SU-DHL-6 (cell line): ENCODE measurements at regions not wholly inside any gene's neighbourhood (a gene's known extent, or its start where the extent isn't known, plus 50 kb on each side); places are given as distances from the start of the nearest gene placed in this dataset.

Source experiments
- EZH2phosphoT487 ChIP-seq: fragments of 200-600 bp; sonication (generic), shearing (Covaris generic); conservative IDR thresholded peaks from 2 replicates; pipeline ENCODE4 v1.6.1; 2018; ENCODE audit warnings: mild to moderate bottlenecking, antibody characterized with exemption, low read length, moderate library complexity, mixed read lengths
- TF ChIP-seq, protein P1 (sequence below): fragments of 200-600 bp; sonication (generic); IDR thresholded peaks from one replicate; pipeline ENCODE4 v1.5.1; 2017; ENCODE audit warnings: antibody characterized with exemption, mild to moderate bottlenecking, low read length, moderate library complexity; ENCODE audit not compliant: insufficient read depth, poor library complexity, severe bottlenecking

DNA sequence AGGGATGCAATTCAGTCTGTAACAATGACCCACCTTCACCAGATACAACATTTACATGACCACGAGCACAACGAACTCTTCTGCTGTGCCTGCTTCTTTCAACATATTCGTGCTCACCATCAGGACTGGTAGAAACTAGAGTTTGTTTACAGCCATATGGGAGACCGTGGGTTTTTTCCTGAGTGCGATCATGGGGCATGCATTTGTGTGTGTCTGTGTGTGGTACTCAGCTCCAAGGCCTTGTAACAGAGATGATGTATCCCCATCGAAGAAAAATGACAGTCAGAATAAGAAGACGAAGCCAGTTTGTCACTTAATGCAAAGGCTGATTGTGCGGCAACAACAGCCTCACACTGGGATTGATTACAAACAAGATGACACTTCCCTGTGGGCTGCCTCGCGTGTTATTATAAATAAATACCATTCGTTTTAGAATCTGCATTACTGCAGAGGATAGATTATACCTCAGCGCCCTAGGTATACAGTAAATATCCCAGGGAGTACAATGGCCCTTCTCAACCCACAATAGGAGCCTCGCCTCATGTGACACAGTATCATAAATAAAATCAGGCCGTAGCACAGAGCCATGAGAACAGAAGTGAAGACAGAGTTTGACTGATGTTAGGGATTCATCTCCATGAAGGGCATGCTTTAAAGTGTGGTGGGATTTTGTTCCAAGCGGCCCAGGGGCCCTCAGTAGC is 97.3 kb upstream of the NOCT start:
- TF ChIP-seq, protein P1, sequence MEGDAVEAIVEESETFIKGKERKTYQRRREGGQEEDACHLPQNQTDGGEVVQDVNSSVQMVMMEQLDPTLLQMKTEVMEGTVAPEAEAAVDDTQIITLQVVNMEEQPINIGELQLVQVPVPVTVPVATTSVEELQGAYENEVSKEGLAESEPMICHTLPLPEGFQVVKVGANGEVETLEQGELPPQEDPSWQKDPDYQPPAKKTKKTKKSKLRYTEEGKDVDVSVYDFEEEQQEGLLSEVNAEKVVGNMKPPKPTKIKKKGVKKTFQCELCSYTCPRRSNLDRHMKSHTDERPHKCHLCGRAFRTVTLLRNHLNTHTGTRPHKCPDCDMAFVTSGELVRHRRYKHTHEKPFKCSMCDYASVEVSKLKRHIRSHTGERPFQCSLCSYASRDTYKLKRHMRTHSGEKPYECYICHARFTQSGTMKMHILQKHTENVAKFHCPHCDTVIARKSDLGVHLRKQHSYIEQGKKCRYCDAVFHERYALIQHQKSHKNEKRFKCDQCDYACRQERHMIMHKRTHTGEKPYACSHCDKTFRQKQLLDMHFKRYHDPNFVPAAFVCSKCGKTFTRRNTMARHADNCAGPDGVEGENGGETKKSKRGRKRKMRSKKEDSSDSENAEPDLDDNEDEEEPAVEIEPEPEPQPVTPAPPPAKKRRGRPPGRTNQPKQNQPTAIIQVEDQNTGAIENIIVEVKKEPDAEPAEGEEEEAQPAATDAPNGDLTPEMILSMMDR, result no peak
- TF ChIP-seq EZH2phosphoT487, result no peak
